ENCODE measurements at regions not wholly inside any gene's neighbourhood (a gene's known extent, or its start where the extent isn't known, plus 50 kb on each side); places are given as distances from the start of the nearest gene placed in this dataset.

- no peak for DNase-seq (ENCODE audit: low read depth)
Observed at GRCh38 chr21:43332861-43333297, 94.1 kb downstream of the SIK1 start.

GRCh38 chr21:43331962-43332828, 94.7 kb downstream of the SIK1 start:
- peak; percentile 89 for DNase-seq (ENCODE audit: low read depth)

- no peak for DNase-seq (ENCODE audit: low read depth)
Observed at GRCh38 chr21:43331111-43331961, 95.6 kb downstream of the SIK1 start.

GRCh38 chr21:43330306-43330881, 96.5 kb downstream of the SIK1 start:
- DNase-seq (ENCODE audit: low read depth), result no peak

GRCh38 chr21:43329711-43330269, 97.1 kb downstream of the SIK1 start:
- DNase-seq (ENCODE audit: low read depth), result no peak

- DNase-seq (ENCODE audit: low read depth), result no peak
Observed at GRCh38 chr21:43328958-43329691, 97.8 kb downstream of the SIK1 start.

GRCh38 chr21:43328185-43328957, 98.6 kb downstream of the SIK1 start:
- no peak for DNase-seq (ENCODE audit: low read depth)

- no peak for DNase-seq (ENCODE audit: low read depth)
Observed at GRCh38 chr21:43325968-43326715, 100.8 kb downstream of the SIK1 start.

GRCh38 chr21:43325036-43325435, 101.9 kb downstream of the SIK1 start:
- no peak for DNase-seq (ENCODE audit: low read depth)

- no peak for DNase-seq (ENCODE audit: low read depth)
Observed at GRCh38 chr21:43324596-43324995, 102.3 kb downstream of the SIK1 start.

- DNase-seq (ENCODE audit: low read depth), result peak; percentile 27
Observed at GRCh38 chr21:43323244-43324005, 103.5 kb downstream of the SIK1 start.

- peak; percentile 40 for DNase-seq (ENCODE audit: low read depth)
Observed at GRCh38 chr21:43322805-43323204, 104.1 kb downstream of the SIK1 start.

GRCh38 chr21:43322311-43322710, 104.6 kb downstream of the SIK1 start:
- DNase-seq (ENCODE audit: low read depth), result no peak

GRCh38 chr21:43321611-43322010, 105.3 kb downstream of the SIK1 start:
- DNase-seq (ENCODE audit: low read depth), result no peak

GRCh38 chr21:43321111-43321510, 105.8 kb downstream of the SIK1 start:
- peak; percentile 57 for DNase-seq (ENCODE audit: low read depth)

GRCh38 chr21:43320526-43320925, 106.4 kb downstream of the SIK1 start:
- no peak for DNase-seq (ENCODE audit: low read depth)

GRCh38 chr21:43318841-43319781, 107.8 kb downstream of the SIK1 start:
- DNase-seq (ENCODE audit: low read depth), result peak; percentile 86

GRCh38 chr21:43318368-43318767, 108.6 kb downstream of the SIK1 start:
- DNase-seq (ENCODE audit: low read depth), result no peak

All from EH (cell line).